ENCODE measurements at regions not wholly inside any gene's neighbourhood (a gene's known extent, or its start where the extent isn't known, plus 50 kb on each side); places are given as distances from the start of the nearest gene placed in this dataset.
A peak's percentile ranks its signal among the peaks of the same experiment; 100 is the strongest.

- Histone ChIP-seq H3K9me3 (replicated peaks in 1 of 2; ENCODE audit: control insufficient read depth in 2 of 2, insufficient read depth in 1 of 2, low read depth in 1 of 2, low read length in 2 of 2) (no peaks in the 10 kb centered on the region), H3K4me3 (ENCODE audit: low read length in 2 of 2) (no peak overlapping the region), H3K27me3 (ENCODE audit: control insufficient read depth in 3 of 3, insufficient read depth in 3 of 3, low read depth in 1 of 3, low read length in 3 of 3) (no peaks in the 10 kb centered on the region), H2BK5ac (ENCODE audit: low read length) (no peak overlapping the region), H3K14ac (ENCODE audit: low read length) (no peak overlapping the region), H3K9ac (ENCODE audit: low read depth, low read length, poor library complexity) (no peak overlapping the region), H3K4ac (ENCODE audit: low read length) (no peak overlapping the region), H2BK120ac (ENCODE audit: low read depth, low read length) (no peak overlapping the region), H2AFZ (ENCODE audit: low read length) (no peak overlapping the region), H2BK12ac (ENCODE audit: low read length) (no peak overlapping the region), H4K8ac (ENCODE audit: low read depth, low read length) (no peak overlapping the region), H3K27ac (replicated peaks; ENCODE audit: low read length) (no peak overlapping the region), H2BK15ac (ENCODE audit: low read length) (no peak overlapping the region), H3K4me1 (ENCODE audit: control insufficient read depth in 2 of 2, insufficient read depth in 1 of 2, low read depth in 1 of 2, low read length in 2 of 2) (no peaks in the 10 kb centered on the region), H3K4me2 (ENCODE audit: insufficient read depth, low read length, poor library complexity, severe bottlenecking) (no peak overlapping the region), H3K79me1 (ENCODE audit: low read depth, low read length) (no peaks in the 10 kb centered on the region), H3K23ac (ENCODE audit: low read depth, low read length, poor library complexity) (no peak overlapping the region), H4K91ac (ENCODE audit: low read depth, low read length, poor library complexity) (no peak overlapping the region), H3K18ac (ENCODE audit: low read length) (no peak overlapping the region), H2AK5ac (ENCODE audit: low read depth, low read length) (no peak overlapping the region), H3K36me3 (replicated peaks in 1 of 2; ENCODE audit: control insufficient read depth in 2 of 2, insufficient read depth in 2 of 2, low read length in 2 of 2) (no peaks in the 10 kb centered on the region)
- DNase-seq (ENCODE audit: low spot score): no peak
- no CpG with 5 or more reads among the region's 2 CpGs for WGBS, 2 donors (ENCODE audit: extremely low coverage in 2 of 2, insufficient read length in 2 of 2, insufficient replicate concordance in 1 of 2)
Observed at GRCh38 chr17:55903028-55903690, 152.3 kb downstream of the PCTP start.

- H3K79me1 ChIP-seq (ENCODE audit: low read depth, low read length): peaks cover 2% of the 10 kb centered on the region
- no peaks in the 10 kb centered on the region for H3K36me3 ChIP-seq (replicated peaks in 1 of 2; ENCODE audit: control insufficient read depth in 2 of 2, insufficient read depth in 2 of 2, low read length in 2 of 2)
- H3K4me3 ChIP-seq (ENCODE audit: low read length in 2 of 2): no peak overlapping the region
- peaks cover 0 to 2% of the 10 kb centered on the region in 2 donors for H3K4me1 ChIP-seq (ENCODE audit: control insufficient read depth in 2 of 2, insufficient read depth in 1 of 2, low read depth in 1 of 2, low read length in 2 of 2)
- H3K9ac ChIP-seq (ENCODE audit: low read depth, low read length, poor library complexity): no peak overlapping the region
- DNase-seq (ENCODE audit: low spot score): no peak
- no peak overlapping the region for H2BK12ac ChIP-seq (ENCODE audit: low read length)
- H3K14ac ChIP-seq (ENCODE audit: low read length): no peak overlapping the region
- H4K8ac ChIP-seq (ENCODE audit: low read depth, low read length): no peak overlapping the region
- H2BK5ac ChIP-seq (ENCODE audit: low read length): no peak overlapping the region
- H3K4me2 ChIP-seq (ENCODE audit: insufficient read depth, low read length, poor library complexity, severe bottlenecking): no peak overlapping the region
- no peak overlapping the region for H2AK5ac ChIP-seq (ENCODE audit: low read depth, low read length)
- no peak overlapping the region for H2BK15ac ChIP-seq (ENCODE audit: low read length)
- H3K27me3 ChIP-seq (ENCODE audit: control insufficient read depth in 3 of 3, insufficient read depth in 3 of 3, low read depth in 1 of 3, low read length in 3 of 3): no peaks in the 10 kb centered on the region
- no peak overlapping the region for H2BK120ac ChIP-seq (ENCODE audit: low read depth, low read length)
- no peak overlapping the region for H2AFZ ChIP-seq (ENCODE audit: low read length)
- no peak overlapping the region for H3K18ac ChIP-seq (ENCODE audit: low read length)
- peaks cover 0 to 7% of the 10 kb centered on the region in 2 donors for H3K9me3 ChIP-seq (replicated peaks in 1 of 2; ENCODE audit: control insufficient read depth in 2 of 2, insufficient read depth in 1 of 2, low read depth in 1 of 2, low read length in 2 of 2)
- H3K4ac ChIP-seq (ENCODE audit: low read length): no peak overlapping the region
- no peak overlapping the region for H4K91ac ChIP-seq (ENCODE audit: low read depth, low read length, poor library complexity)
- H3K23ac ChIP-seq (ENCODE audit: low read depth, low read length, poor library complexity): no peak overlapping the region
- no CpG with 5 or more reads among the region's 5 CpGs for WGBS, 2 donors (ENCODE audit: extremely low coverage in 2 of 2, insufficient read length in 2 of 2, insufficient replicate concordance in 1 of 2)
- no peak overlapping the region for H3K27ac ChIP-seq (replicated peaks; ENCODE audit: low read length)
Observed at GRCh38 chr17:55909776-55910175, 158.9 kb downstream of the PCTP start.

GRCh38 chr17:55911186-55911585 lies 160.3 kb downstream of the PCTP start:
- H2BK15ac ChIP-seq (ENCODE audit: low read length): peak overlapping the region; percentile 79
- WGBS, 2 donors (ENCODE audit: extremely low coverage in 2 of 2, insufficient read length in 2 of 2, insufficient replicate concordance in 1 of 2): no CpG with 5 or more reads among the region's 4 CpGs

GRCh38 chr17:55925440-55925839 lies 174.6 kb downstream of the PCTP start:
- no peak overlapping the region for H3K18ac ChIP-seq (ENCODE audit: low read length)
- no peaks in the 10 kb centered on the region for H3K36me3 ChIP-seq (replicated peaks in 1 of 2; ENCODE audit: control insufficient read depth in 2 of 2, insufficient read depth in 2 of 2, low read length in 2 of 2)
- no peak overlapping the region for H4K91ac ChIP-seq (ENCODE audit: low read depth, low read length, poor library complexity)
- no peak overlapping the region for H2AFZ ChIP-seq (ENCODE audit: low read length)
- no peak overlapping the region for H3K4me3 ChIP-seq (ENCODE audit: low read length in 2 of 2)
- no peaks in the 10 kb centered on the region for H3K4me1 ChIP-seq (ENCODE audit: control insufficient read depth in 2 of 2, insufficient read depth in 1 of 2, low read depth in 1 of 2, low read length in 2 of 2)
- no peak overlapping the region for H4K8ac ChIP-seq (ENCODE audit: low read depth, low read length)
- DNase-seq (ENCODE audit: low spot score): no peak
- no CpG with 5 or more reads among the region's 1 CpG for WGBS, 2 donors (ENCODE audit: extremely low coverage in 2 of 2, insufficient read length in 2 of 2, insufficient replicate concordance in 1 of 2)
- H3K79me1 ChIP-seq (ENCODE audit: low read depth, low read length): no peaks in the 10 kb centered on the region
- no peak overlapping the region for H2BK15ac ChIP-seq (ENCODE audit: low read length)
- H3K4me2 ChIP-seq (ENCODE audit: insufficient read depth, low read length, poor library complexity, severe bottlenecking): no peak overlapping the region
- peaks cover 0 to 3% of the 10 kb centered on the region in 2 donors for H3K9me3 ChIP-seq (replicated peaks in 1 of 2; ENCODE audit: control insufficient read depth in 2 of 2, insufficient read depth in 1 of 2, low read depth in 1 of 2, low read length in 2 of 2)
- no peak overlapping the region for H3K4ac ChIP-seq (ENCODE audit: low read length)
- no peak overlapping the region for H2AK5ac ChIP-seq (ENCODE audit: low read depth, low read length)
- no peak overlapping the region for H3K23ac ChIP-seq (ENCODE audit: low read depth, low read length, poor library complexity)
- no peak overlapping the region for H3K9ac ChIP-seq (ENCODE audit: low read depth, low read length, poor library complexity)
- no peaks in the 10 kb centered on the region for H3K27me3 ChIP-seq (ENCODE audit: control insufficient read depth in 3 of 3, insufficient read depth in 3 of 3, low read depth in 1 of 3, low read length in 3 of 3)
- no peak overlapping the region for H2BK12ac ChIP-seq (ENCODE audit: low read length)
- no peak overlapping the region for H2BK120ac ChIP-seq (ENCODE audit: low read depth, low read length)
- no peak overlapping the region for H3K14ac ChIP-seq (ENCODE audit: low read length)
- H2BK5ac ChIP-seq (ENCODE audit: low read length): no peak overlapping the region
- H3K27ac ChIP-seq (replicated peaks; ENCODE audit: low read length): no peak overlapping the region

More at GRCh38 chr17:55911186-55911585, 160.3 kb downstream of the PCTP start:
- Histone ChIP-seq H4K91ac (ENCODE audit: low read depth, low read length, poor library complexity) (no peak overlapping the region), H3K4ac (ENCODE audit: low read length) (no peak overlapping the region), H3K4me1 (ENCODE audit: control insufficient read depth in 2 of 2, insufficient read depth in 1 of 2, low read depth in 1 of 2, low read length in 2 of 2) (peaks cover 0 to 2% of the 10 kb centered on the region in 2 donors), H3K27me3 (ENCODE audit: control insufficient read depth in 3 of 3, insufficient read depth in 3 of 3, low read depth in 1 of 3, low read length in 3 of 3) (no peaks in the 10 kb centered on the region), H4K8ac (ENCODE audit: low read depth, low read length) (no peak overlapping the region), H2BK12ac (ENCODE audit: low read length) (peak overlapping the region; percentile 66), H3K9me3 (replicated peaks in 1 of 2; ENCODE audit: control insufficient read depth in 2 of 2, insufficient read depth in 1 of 2, low read depth in 1 of 2, low read length in 2 of 2) (peaks cover 0 to 7% of the 10 kb centered on the region in 2 donors), H2BK5ac (ENCODE audit: low read length) (peak overlapping the region; percentile 66), H3K9ac (ENCODE audit: low read depth, low read length, poor library complexity) (no peak overlapping the region), H3K14ac (ENCODE audit: low read length) (peak overlapping the region; percentile 43), H3K27ac (replicated peaks; ENCODE audit: low read length) (no peak overlapping the region), H3K79me1 (ENCODE audit: low read depth, low read length) (peaks cover 2% of the 10 kb centered on the region), H3K18ac (ENCODE audit: low read length) (peak overlapping the region; percentile 63), H3K4me3 (ENCODE audit: low read length in 2 of 2) (no peak overlapping the region), H3K36me3 (replicated peaks in 1 of 2; ENCODE audit: control insufficient read depth in 2 of 2, insufficient read depth in 2 of 2, low read length in 2 of 2) (no peaks in the 10 kb centered on the region), H2AK5ac (ENCODE audit: low read depth, low read length) (peak overlapping the region; percentile 42), H3K23ac (ENCODE audit: low read depth, low read length, poor library complexity) (peak overlapping the region; percentile 23), H3K4me2 (ENCODE audit: insufficient read depth, low read length, poor library complexity, severe bottlenecking) (no peak overlapping the region), H2BK120ac (ENCODE audit: low read depth, low read length) (no peak overlapping the region), H2AFZ (ENCODE audit: low read length) (no peak overlapping the region)
- no peak for DNase-seq (ENCODE audit: low spot score)

All from neuronal stem cell (in vitro differentiated cells).